ENCODE measurements at regions not wholly inside any gene's neighbourhood (a gene's known extent, or its start where the extent isn't known, plus 50 kb on each side); places are given as distances from the start of the nearest gene placed in this dataset.

GRCh38 chr18:45449418-45450227 is 165.7 kb upstream of the SLC14A2 start:
- TF ChIP-seq, protein P1, sequence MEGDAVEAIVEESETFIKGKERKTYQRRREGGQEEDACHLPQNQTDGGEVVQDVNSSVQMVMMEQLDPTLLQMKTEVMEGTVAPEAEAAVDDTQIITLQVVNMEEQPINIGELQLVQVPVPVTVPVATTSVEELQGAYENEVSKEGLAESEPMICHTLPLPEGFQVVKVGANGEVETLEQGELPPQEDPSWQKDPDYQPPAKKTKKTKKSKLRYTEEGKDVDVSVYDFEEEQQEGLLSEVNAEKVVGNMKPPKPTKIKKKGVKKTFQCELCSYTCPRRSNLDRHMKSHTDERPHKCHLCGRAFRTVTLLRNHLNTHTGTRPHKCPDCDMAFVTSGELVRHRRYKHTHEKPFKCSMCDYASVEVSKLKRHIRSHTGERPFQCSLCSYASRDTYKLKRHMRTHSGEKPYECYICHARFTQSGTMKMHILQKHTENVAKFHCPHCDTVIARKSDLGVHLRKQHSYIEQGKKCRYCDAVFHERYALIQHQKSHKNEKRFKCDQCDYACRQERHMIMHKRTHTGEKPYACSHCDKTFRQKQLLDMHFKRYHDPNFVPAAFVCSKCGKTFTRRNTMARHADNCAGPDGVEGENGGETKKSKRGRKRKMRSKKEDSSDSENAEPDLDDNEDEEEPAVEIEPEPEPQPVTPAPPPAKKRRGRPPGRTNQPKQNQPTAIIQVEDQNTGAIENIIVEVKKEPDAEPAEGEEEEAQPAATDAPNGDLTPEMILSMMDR (IDR thresholded peaks at IDR 0.05), result no peak
- TF ChIP-seq POLR2A (IDR thresholded peaks at IDR 0.05), result no peak
